ENCODE measurements at regions not wholly inside any gene's neighbourhood (a gene's known extent, or its start where the extent isn't known, plus 50 kb on each side); places are given as distances from the start of the nearest gene placed in this dataset.

- DNase-seq: no peak
Observed at GRCh38 chr17:73990290-73990689, 213.2 kb upstream of the RPL38 start.

- DNase-seq: no peak
Observed at GRCh38 chr17:73991260-73991659, 212.2 kb upstream of the RPL38 start.

GRCh38 chr17:73994946-73995345 is 208.5 kb upstream of the RPL38 start:
- no peak for DNase-seq

GRCh38 chr17:73997059-73997458 is 206.4 kb upstream of the RPL38 start:
- DNase-seq: no peak

- no peak for DNase-seq
Observed at GRCh38 chr17:73998249-73998648, 205.2 kb upstream of the RPL38 start.

GRCh38 chr17:73998653-73999645 is 204.5 kb upstream of the RPL38 start:
- DNase-seq: peak; percentile 67 to 74

GRCh38 chr17:74001145-74001544 is 202.3 kb upstream of the RPL38 start:
- DNase-seq: no peak

- no peak for DNase-seq
Observed at GRCh38 chr17:74002241-74002640, 201.2 kb upstream of the RPL38 start.

- DNase-seq: no peak
Observed at GRCh38 chr17:74004056-74004455, 199.4 kb upstream of the RPL38 start.

- DNase-seq: no peak
Observed at GRCh38 chr17:74005790-74006189, 197.7 kb upstream of the RPL38 start.

GRCh38 chr17:74006371-74006770 is 197.1 kb upstream of the RPL38 start:
- DNase-seq: no peak

- peak; percentile 19 to 42 for DNase-seq
Observed at GRCh38 chr17:74008196-74008595, 195.3 kb upstream of the RPL38 start.

- no peak for DNase-seq
Observed at GRCh38 chr17:74009056-74009625, 194.3 kb upstream of the RPL38 start.

GRCh38 chr17:74010903-74011302 is 192.6 kb upstream of the RPL38 start:
- DNase-seq: no peak

GRCh38 chr17:74011966-74012365 is 191.5 kb upstream of the RPL38 start:
- no peak for DNase-seq

- peak in 1 of 2 donors; percentile 5 for DNase-seq
Observed at GRCh38 chr17:74012465-74012864, 191.0 kb upstream of the RPL38 start.

GRCh38 chr17:74015316-74015715 is 188.2 kb upstream of the RPL38 start:
- no peak for DNase-seq

- no peak for DNase-seq
Observed at GRCh38 chr17:74015990-74016389, 187.5 kb upstream of the RPL38 start.

GRCh38 chr17:74016461-74016860 is 187.0 kb upstream of the RPL38 start:
- DNase-seq: no peak

GRCh38 chr17:74017466-74017865 is 186.0 kb upstream of the RPL38 start:
- DNase-seq: no peak

GRCh38 chr17:74018115-74018514 is 185.4 kb upstream of the RPL38 start:
- DNase-seq: no peak

GRCh38 chr17:74019271-74019670 is 184.2 kb upstream of the RPL38 start:
- no peak for DNase-seq

GRCh38 chr17:74019860-74020259 is 183.6 kb upstream of the RPL38 start:
- no peak for DNase-seq

GRCh38 chr17:74020522-74020921 is 183.0 kb upstream of the RPL38 start:
- no peak for DNase-seq

Data from stimulated activated CD4-positive, alpha-beta T cell treated with anti-CD3 and anti-CD28 coated beads, Interleukin-2, amount 100 ng/mL, for 24 hours (primary cell).